ENCODE measurements at regions not wholly inside any gene's neighbourhood (a gene's known extent, or its start where the extent isn't known, plus 50 kb on each side); places are given as distances from the start of the nearest gene placed in this dataset.

DNA sequence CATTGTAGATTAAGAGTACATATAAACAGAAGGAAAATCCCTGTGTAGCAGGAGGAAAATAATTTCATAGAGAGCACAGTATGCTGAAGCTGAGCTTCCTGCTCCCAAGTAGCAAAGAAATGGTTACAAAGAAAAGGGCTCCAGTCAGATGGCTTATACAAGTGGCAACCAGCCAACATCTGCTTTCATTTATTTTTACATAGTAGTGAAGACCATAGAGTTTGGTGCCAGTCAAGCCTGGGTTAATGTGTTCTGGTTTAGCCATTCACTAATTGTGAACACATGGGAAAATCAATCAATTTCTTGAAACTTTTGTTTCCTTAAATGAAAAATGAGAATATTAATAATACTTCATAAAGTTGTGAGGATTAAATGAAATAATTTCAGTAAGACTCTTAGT lies 111.3 kb upstream of the ELOVL6 start:
- POLR2A ChIA-PET: no interaction called here
- intact Hi-C loops (cut with micrococcal nuclease; ENCODE audit: unreplicated experiment): loop anchor here (10.0 kb wide), 1 partner anchor 305 kb away; no protein-coding TSS in a partner anchor
- no TSS peak for BruUV-seq (replicated peaks)

DNA sequence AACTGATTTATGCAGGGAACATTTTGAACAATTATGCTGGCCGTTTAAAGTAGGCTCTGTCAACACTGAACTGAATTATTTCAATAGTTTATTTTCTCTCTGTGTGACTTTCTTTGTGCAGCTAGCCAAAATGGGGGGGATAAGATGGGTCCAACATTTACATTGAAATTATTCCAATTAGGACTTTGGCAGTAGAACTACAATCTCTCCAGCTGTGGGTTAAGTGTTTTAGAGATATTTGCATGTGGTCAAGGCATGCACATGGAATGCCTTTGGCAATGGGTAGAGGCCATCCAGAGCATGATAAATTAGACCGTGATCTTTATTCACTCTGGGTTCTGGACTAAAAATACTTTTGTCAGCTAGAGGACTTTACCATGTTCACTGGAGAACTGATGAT lies 107.9 kb upstream of the ELOVL6 start:
- no peak for ATAC-seq
- Histone ChIP-seq H3K36me3 (ENCODE audit: control insufficient read depth, insufficient read depth, low read length) (no peaks in the 10 kb centered on the region), H3K27me3 (ENCODE audit: control insufficient read depth, insufficient read depth, low read length) (no peaks in the 10 kb centered on the region), H3K27ac (ENCODE audit: low read length) (no peak overlapping the region), H3K4me1 (ENCODE audit: control insufficient read depth, insufficient read depth, low read length) (no peaks in the 10 kb centered on the region), H3K4me3 (ENCODE audit: low read depth in 2 of 2, low read length in 2 of 2) (no peak overlapping the region), H3K9me3 (ENCODE audit: control insufficient read depth, insufficient read depth, low read depth, low read length) (no peaks in the 10 kb centered on the region)
- TF ChIP-seq, protein P1, sequence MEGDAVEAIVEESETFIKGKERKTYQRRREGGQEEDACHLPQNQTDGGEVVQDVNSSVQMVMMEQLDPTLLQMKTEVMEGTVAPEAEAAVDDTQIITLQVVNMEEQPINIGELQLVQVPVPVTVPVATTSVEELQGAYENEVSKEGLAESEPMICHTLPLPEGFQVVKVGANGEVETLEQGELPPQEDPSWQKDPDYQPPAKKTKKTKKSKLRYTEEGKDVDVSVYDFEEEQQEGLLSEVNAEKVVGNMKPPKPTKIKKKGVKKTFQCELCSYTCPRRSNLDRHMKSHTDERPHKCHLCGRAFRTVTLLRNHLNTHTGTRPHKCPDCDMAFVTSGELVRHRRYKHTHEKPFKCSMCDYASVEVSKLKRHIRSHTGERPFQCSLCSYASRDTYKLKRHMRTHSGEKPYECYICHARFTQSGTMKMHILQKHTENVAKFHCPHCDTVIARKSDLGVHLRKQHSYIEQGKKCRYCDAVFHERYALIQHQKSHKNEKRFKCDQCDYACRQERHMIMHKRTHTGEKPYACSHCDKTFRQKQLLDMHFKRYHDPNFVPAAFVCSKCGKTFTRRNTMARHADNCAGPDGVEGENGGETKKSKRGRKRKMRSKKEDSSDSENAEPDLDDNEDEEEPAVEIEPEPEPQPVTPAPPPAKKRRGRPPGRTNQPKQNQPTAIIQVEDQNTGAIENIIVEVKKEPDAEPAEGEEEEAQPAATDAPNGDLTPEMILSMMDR (IDR thresholded peaks at IDR 0.05): no peak
- TF ChIP-seq SIN3A (IDR thresholded peaks at IDR 0.05; ENCODE audit: borderline replicate concordance, insufficient read depth, low read depth, low read length) (no peak), TCF7L2 (IDR thresholded peaks at IDR 0.05; ENCODE audit: low read depth, low read length) (no peak), POLR2AphosphoS5 (IDR thresholded peaks at IDR 0.05; ENCODE audit: low read depth, low read length) (no peak)
- TF ChIP-seq, protein P2, sequence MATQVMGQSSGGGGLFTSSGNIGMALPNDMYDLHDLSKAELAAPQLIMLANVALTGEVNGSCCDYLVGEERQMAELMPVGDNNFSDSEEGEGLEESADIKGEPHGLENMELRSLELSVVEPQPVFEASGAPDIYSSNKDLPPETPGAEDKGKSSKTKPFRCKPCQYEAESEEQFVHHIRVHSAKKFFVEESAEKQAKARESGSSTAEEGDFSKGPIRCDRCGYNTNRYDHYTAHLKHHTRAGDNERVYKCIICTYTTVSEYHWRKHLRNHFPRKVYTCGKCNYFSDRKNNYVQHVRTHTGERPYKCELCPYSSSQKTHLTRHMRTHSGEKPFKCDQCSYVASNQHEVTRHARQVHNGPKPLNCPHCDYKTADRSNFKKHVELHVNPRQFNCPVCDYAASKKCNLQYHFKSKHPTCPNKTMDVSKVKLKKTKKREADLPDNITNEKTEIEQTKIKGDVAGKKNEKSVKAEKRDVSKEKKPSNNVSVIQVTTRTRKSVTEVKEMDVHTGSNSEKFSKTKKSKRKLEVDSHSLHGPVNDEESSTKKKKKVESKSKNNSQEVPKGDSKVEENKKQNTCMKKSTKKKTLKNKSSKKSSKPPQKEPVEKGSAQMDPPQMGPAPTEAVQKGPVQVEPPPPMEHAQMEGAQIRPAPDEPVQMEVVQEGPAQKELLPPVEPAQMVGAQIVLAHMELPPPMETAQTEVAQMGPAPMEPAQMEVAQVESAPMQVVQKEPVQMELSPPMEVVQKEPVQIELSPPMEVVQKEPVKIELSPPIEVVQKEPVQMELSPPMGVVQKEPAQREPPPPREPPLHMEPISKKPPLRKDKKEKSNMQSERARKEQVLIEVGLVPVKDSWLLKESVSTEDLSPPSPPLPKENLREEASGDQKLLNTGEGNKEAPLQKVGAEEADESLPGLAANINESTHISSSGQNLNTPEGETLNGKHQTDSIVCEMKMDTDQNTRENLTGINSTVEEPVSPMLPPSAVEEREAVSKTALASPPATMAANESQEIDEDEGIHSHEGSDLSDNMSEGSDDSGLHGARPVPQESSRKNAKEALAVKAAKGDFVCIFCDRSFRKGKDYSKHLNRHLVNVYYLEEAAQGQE (IDR thresholded peaks at IDR 0.05; ENCODE audit: insufficient read depth in 1 of 2, low read depth in 2 of 2, low read length in 1 of 2): no peak
- no TSS peak for BruUV-seq (replicated peaks)
- in situ Hi-C loops (cut with HindIII; ENCODE audit: low pct_unique_long_range_greater_than_20kb, low sequenced_read_pairs) (no loop called here), intact Hi-C loops (cut with micrococcal nuclease; ENCODE audit: unreplicated experiment) (no loop called here)
- no peak for DNase-seq (ENCODE audit: low read depth, low spot score)
- POLR2A ChIA-PET: no interaction called here
- CTCF ChIA-PET: no interaction called here

More for the DNA sequence above, 111.3 kb upstream of the ELOVL6 start:
- TF ChIP-seq SIN3A (IDR thresholded peaks at IDR 0.05; ENCODE audit: borderline replicate concordance, insufficient read depth, low read depth, low read length): no peak
- TF ChIP-seq POLR2AphosphoS5 (IDR thresholded peaks at IDR 0.05; ENCODE audit: low read depth, low read length): no peak
- TF ChIP-seq, protein P2 (IDR thresholded peaks at IDR 0.05; ENCODE audit: insufficient read depth in 1 of 2, low read depth in 2 of 2, low read length in 1 of 2): no peak
- TF ChIP-seq, protein P1 (IDR thresholded peaks at IDR 0.05): no peak
- TF ChIP-seq TCF7L2 (IDR thresholded peaks at IDR 0.05; ENCODE audit: low read depth, low read length): no peak
- no peak overlapping the region for H3K27ac ChIP-seq (ENCODE audit: low read length)
- H3K4me1 ChIP-seq (ENCODE audit: control insufficient read depth, insufficient read depth, low read length): no peaks in the 10 kb centered on the region
- in situ Hi-C loops (cut with HindIII; ENCODE audit: low pct_unique_long_range_greater_than_20kb, low sequenced_read_pairs): no loop called here
- H3K27me3 ChIP-seq (ENCODE audit: control insufficient read depth, insufficient read depth, low read length): no peaks in the 10 kb centered on the region
- CTCF ChIA-PET: interaction anchor here (0.6 kb wide), 1 partner anchor 95 kb away, joined by 5 read pairs; no protein-coding TSS in a partner anchor
- DNase-seq (ENCODE audit: low read depth, low spot score): no peak
- H3K36me3 ChIP-seq (ENCODE audit: control insufficient read depth, insufficient read depth, low read length): no peaks in the 10 kb centered on the region
- H3K9me3 ChIP-seq (ENCODE audit: control insufficient read depth, insufficient read depth, low read depth, low read length): no peaks in the 10 kb centered on the region
- no peak overlapping the region for H3K4me3 ChIP-seq (ENCODE audit: low read depth in 2 of 2, low read length in 2 of 2)
- ATAC-seq: no peak
